ENCODE measurements at regions not wholly inside any gene's neighbourhood (a gene's known extent, or its start where the extent isn't known, plus 50 kb on each side); places are given as distances from the start of the nearest gene placed in this dataset.

DNA sequence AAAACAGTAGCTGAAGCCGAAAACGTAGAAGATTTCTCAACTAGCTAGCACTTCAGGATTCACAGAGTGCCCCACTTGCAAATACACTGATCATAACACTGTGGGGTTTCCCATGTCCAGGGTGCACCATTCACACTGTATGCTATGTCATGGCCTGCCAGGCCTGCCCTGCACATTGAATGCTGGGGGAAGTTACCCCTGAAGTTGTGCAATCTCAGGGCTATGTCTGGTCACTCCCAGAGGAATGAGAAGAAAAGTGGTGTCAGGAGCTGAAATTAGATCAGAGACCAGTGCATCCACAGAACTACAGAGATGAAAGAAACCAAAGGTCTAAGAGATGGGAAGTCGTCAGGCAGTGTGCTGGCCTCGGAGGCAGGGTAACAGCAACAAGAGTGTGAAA lies 196.8 kb downstream of the RAP2A start:
- no peak for DNase-seq (ENCODE audit: low spot score)

DNA sequence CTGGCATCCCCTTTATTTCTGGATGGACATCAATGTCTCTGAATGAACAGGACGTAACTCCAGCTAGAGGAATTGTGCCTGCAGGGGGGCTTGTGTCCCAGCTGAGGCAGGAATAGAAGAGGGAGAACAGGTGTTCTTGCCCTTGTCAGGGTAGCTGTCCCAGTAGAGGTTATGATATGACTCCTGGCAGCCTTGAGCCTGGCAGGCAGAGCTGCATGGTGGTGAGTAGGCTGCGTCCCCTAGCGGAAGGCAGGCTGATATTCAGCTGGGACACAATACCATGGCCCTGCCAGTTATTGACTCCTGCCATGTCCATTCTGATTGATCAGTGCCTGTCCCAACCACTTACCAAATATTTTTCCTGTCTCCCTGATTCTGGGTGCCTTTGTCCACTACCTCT lies 197.2 kb downstream of the RAP2A start:
- no peak for DNase-seq (ENCODE audit: low spot score)

DNA sequence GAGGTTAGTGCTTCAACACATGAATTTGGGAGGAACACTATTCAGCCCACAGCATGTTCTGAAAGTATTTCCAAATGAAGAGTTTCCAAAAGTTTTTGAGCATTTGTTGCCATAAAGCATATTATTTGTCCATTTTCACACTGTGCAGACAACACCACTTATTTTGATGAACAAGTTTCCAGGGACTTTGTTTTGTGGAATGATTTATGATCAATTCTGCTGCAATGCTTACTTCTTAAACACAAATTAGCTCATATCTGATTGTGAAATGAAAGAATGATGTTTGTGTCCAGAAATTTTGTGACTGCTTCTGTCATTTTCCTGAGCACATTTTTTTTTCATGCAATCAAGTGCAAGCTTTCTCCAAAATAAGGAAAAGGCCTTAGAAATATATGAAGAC lies 205.3 kb downstream of the RAP2A start:
- no peak for DNase-seq (ENCODE audit: low spot score)

DNA sequence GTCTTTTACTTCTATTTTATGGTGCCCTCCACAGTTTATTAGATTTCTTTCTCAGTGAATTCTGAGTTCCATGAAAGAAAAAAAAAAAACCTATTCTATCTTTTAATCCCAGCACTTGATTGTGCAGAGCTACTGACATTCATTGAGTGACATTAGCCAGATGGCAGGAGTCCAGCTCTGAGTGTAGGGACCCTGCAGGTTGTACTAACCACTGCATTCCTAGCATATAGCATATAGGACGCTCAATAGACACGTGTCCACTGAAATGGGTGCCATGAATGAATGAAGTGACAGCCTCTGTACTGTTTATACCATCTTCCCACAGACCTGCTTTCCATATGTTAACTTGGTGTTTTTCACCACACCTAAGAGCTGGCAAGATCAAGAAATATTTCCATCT lies 206.3 kb downstream of the RAP2A start:
- no peak for DNase-seq (ENCODE audit: low spot score)

DNA sequence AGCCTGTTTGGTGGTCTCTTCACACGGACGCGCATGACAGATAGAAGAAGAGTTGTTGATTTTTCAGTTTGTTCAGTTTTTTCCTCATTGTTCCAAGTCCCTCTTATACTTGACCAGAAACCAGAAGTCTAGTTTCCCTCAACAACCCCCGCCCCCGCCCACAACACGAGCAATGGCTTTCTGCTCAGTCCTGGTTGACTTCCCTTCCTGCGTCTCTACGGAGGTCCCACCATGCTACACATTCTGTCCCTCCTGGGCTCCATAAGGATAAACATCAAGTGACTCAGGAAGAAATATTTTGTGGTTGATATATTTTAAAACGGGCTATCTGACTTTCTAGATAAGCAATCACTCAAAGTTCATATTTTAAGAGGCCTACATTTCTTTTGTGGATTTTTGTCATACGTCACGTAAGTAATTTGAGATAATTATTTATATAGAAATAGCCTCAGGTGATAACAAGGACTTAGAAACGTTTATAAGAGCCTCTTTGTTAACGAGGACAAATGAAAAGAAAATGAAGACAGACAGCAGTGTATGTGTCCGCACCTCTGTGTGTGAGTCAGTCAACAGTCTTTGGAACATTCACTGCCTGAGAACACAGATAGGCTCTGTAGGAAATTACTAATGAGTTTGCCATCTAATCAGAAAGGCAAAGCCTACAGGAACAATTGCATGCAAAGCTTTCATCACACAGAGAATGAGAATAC lies 214.4 kb downstream of the RAP2A start:
- no peak for DNase-seq (ENCODE audit: low spot score)

DNA sequence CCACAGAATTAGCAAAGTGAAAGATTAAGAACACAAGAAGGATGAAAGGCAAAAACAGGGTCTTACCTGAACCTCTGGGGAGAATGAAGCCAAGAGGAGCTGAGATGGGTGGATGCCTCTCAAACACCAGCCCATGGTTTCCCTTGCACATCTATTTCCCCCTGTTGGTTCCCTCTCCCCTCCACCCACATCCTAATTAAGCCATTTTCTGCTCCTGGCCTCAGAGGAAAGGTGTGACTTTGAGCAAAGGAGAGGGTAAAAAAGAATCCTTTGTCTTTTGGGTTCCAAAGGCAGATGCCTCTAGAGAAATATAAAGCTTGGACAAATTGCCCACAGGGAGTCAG lies 214.9 kb downstream of the RAP2A start:
- DNase-seq (ENCODE audit: low spot score), result no peak

DNA sequence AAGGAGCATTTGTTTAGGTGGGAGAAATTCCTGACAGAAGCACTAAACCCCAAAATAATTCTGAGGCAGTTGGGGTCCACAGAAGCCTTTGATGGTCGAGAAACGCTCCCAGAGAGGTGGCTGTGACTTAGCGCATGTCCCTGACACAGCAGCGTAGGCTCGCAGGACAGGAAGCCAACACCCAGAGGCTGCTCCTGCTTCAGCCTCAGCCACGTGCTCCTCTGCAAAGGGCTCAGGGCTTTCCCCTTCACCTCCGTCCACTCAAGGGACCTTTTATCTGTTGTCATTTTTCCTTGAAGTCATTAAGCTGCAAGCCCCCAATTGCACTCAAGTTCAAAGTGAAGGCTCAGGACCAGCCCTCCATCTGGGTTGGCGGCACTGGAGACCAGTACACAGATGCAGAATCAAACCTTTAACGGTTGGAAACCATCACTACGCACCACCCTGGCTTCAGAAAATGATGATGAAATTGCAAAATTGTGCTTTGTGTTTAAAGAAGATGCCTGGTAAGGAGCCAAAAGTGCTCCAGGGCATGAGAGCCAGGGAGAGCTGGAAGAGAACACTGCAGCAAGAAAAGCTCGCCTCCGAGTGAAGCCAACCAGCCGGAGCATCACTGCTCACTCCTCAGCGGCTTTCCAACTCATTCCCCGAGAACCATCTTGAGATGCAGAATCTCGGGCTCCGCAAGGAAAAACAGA lies 219.6 kb downstream of the RAP2A start:
- DNase-seq (ENCODE audit: low spot score), result peak; percentile 24

DNA sequence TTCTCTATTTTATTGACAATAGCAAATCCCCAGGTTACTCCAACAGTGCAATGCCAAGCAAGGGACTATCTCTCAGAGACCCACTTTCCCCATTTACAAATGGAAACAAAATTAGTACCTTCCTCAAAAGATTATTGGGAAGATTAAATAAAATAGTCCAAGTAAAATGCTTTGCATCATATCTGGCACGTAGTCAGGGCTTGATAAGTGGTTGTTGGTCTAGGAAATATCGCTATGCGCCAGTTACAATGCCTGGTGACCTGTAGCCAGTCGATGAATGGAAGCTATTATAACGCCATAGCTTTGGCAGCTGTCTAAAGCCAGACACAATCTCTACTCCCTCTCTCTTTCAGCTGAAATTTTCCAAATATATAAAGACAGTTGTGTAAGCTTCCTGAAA lies 220.3 kb downstream of the RAP2A start:
- no peak for DNase-seq (ENCODE audit: low spot score)

DNA sequence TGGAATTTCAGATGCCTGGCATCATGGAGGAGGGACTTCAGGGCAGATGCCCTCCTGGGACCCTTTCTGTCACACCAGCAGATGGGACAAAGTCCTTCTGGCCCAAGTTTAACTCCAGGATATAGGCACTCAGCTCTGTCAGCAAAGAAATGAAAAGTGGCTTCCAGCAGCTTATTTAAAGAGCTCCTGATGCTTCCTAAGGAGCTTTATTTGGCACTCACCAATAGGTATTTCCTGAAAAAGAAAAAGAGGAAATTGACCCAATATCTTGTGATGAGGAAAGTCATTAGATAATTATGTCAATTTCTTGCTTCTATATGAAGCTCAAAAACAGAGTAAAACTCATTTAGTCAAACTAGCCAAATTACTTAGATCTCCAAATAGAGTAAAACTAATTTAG lies 224.6 kb downstream of the RAP2A start:
- no peak for DNase-seq (ENCODE audit: low spot score)

DNA sequence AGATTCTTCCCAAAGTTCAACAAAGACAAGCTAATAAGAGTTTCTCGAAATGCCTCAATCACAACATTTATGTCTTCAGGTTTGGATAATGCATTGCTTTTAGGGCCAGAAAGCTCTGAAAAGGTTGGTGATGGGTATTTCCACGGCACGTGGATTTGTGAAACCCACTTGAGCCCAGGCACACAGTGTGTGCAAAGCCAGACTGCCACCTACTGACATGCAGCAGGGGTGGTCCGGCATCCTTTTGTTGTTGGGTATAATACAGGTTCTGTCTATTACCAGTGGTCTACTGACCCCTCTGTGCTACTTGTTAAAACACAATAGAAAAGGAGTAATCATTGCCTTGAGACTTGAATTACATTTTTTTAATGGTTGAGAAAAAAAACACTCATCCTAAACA lies 225.6 kb downstream of the RAP2A start:
- no peak for DNase-seq (ENCODE audit: low spot score)

DNA sequence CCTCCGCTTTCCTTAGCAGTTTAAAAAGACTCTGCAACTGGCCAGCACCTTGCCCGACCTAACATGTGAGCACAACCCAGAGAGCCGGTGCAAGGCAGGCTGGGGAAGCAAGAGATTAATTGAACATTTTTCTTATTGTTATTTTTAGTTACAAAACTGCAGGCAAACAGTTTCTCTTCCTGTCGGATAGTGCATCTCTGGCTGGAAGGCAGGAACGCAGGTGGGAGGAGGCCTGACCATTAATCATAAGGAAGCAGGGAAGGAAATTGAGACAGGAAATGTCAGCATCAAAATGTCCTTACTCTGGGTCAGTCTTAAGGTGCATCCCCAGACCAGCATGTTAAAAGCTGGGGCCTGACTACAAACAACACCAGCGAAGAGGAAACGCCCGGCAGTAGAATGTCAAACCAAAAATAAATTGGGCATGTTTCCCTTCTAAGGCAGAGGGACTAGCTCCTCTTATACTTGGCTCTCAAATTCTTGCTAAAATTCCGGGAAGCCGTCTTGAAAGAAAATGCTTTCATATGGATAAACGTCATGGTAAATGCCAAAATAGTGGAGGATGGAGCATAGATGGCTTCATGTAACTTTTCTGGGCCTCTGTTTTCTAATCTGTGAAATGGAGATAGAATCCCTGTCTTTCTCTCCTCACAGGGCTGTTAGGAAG lies 226.8 kb downstream of the RAP2A start:
- no peak for DNase-seq (ENCODE audit: low spot score)

DNA sequence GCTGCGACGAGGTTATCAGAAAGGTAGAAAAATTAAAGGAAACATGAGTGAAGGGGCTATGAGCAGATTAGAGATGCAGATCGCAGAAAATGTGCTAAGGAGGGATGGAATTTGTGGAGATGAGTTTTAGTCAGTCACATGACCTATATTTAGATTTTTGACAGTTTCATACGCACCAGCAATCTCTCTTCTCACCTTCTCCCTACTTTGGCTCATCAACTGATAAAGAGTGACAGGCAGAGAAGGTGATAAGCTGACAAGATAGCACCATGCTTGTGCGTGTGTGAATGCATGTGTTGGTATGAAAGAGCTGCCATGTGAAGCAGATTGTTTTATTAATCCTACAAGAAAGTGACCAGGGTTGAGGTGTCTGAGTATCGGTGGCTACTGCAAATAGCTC lies 252.6 kb downstream of the RAP2A start:
- no peak for DNase-seq (ENCODE audit: low spot score)

DNA sequence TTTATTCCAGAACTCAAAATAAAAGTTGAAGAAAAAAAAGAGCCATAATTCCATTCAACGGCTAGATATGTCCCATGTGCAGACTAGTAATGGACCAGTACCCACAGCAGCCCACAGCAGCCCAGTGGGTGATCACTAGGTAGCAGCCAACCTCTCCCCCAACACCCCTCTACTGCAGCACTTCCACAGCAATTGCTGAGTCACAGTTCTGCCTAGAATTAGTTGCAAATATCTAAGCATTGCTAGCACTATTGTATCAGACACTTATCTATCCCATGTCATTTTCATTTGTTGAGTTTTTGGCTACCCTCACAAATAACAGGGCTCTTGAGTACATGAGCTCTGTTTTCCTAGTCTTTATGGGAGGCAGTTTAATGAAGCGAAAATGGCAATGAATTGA lies 258.7 kb downstream of the RAP2A start:
- no peak for DNase-seq (ENCODE audit: low spot score)

DNA sequence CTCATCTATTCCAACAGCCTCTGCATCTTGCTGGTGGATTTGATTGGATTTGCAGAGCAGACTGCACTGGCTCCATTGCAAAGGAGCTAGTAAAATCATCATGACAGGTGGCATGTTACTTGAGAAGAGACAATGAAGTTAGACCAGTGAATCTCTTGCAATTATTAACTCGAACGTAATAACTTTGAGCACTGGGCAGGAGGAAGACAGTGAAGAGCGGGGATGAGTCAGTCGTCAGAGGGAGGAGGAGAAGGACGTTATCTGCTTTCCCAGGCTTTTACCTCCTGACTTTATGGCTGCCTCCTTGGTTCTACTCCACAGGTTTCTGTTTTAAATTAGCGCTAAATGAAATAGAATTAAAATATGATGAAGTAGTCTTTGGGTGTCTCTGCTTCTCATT lies 257.8 kb upstream of the IPO5 start:
- DNase-seq (ENCODE audit: low spot score), result no peak

DNA sequence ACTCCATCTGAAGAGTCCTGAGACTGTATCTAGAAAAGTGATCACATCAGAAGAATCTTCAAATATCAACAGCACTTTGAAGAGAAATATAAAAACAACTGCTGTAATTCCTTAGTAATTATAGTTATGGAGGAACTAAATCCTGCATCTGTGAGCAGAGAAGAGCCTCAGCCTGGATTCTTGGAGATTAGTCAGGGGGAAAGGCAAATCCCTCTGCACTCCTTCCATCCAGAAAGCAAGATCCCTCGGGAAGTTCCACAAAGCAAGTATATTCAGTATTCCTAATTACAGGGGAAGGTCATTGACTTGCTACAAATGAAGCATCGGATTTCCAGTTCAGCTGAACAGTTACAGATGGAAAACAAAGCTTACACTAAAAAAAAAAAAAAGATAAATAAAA lies 256.6 kb upstream of the IPO5 start:
- DNase-seq (ENCODE audit: low spot score), result no peak

DNA sequence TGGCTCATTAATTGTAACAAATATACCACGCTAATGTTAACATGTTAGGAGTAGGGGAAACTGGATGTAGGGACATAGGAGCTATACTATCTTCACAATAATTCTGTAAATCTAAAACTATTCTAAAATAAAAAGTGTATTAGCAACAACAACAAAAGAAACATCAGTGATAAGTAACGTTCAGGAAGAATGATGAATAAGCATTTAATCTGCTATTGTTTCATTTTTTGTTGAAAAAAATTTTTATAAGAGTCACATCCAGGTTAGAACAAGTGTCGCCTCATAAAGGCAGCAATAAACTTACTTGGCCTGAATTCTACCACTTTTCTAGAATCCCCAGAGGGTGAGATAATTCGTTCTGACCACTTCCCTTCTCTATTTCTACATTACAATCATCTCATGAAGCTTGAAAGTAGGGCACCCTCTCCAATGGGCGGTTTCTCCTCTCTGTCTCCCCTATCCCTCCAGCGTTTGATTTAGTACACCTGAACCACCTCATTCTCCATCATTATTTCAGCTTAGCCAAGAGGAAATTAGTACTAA lies 253.1 kb upstream of the IPO5 start:
- DNase-seq (ENCODE audit: low spot score), result no peak

DNA sequence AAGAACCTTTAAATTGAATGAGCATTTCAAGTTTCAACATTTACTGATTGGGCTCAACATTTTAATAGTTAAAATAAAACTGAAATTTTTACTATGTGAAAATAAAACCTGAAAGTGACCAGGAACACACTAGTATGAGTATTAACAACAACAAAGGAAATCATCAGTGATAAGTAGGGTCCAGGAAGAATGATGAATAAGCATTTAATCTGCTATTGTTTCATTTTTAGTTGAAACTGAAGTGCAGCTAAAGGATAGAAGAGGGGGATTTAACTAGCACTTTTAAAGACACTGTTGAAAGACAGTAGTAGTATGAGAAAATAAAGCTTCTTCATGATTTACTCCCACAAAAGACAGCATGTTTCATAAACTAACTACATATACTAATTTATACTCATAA lies 250.9 kb upstream of the IPO5 start:
- DNase-seq (ENCODE audit: low spot score), result no peak

DNA sequence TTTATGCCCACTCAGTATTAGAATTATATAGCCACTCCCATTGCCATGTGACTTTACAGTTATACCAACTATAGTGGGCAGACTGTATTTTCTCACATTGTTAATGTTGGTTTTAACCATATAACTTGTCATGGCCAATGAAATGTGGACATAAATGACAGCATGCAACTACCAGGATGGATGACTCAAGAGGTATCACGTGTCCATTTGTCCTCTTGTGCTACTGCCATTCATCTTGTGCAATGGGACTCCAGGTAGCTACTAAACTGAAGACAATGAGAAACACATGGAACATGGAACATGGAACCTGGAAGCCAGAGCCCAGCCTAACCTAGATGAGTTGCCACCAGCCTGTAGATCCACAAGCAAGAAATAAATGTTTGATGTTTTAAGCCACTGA lies 242.7 kb upstream of the IPO5 start:
- DNase-seq (ENCODE audit: low spot score), result no peak

DNA sequence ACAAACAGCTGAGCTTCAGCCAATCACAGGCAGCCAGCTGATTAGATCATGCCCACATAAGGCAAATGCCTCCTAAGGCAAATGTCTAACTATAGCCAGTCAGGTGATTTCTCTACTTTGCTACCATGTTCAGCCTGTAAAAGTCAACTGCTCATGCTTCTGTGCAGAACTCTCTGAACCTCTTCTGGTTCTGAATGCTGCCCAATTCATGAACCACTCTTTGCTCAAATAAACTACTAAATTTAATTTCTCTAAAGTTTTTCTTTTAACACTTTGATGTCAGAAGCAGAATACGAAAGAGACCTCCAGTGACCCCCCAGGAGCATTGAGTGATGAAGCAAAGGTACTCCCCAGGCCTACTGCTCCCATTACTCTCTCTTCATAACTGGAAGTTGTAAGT lies 240.7 kb upstream of the IPO5 start:
- no peak for DNase-seq (ENCODE audit: low spot score)

DNA sequence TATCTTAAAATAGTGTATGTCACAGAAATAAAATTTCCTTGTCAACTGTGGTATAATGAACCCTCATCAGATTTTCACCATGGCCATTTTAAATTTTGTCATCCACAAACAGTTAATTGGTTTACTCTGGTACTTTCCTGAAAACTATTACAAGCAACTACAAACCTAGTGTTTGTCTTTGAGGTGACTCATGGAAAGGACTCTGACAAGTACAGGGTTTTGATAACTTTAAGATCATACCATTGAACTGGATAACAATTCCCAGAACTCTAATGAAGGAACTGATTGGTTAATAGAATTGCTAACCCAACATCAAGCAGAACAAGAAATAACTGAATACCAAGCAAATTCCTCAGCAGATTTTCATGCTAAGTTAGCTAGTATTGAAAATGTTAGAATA lies 237.7 kb upstream of the IPO5 start:
- DNase-seq (ENCODE audit: low spot score), result no peak

DNA sequence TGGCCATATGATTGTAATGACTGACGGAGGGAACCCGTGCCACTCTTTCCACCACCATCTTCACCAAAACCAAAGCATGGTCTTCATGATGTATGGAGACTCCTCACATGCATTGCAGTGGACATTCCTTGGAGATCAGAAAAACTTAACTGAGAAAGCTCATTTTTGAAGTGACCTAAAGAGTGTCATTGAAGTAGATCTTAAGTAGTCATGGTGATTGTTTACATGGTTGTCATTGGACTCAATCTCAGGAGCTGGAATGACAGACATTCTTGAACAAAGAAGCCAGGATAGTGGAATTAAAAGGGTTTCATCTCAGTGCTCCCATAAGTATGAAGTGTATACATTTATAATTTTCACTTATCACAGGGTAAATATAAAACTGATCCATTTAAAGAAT lies 236.7 kb upstream of the IPO5 start:
- no peak for DNase-seq (ENCODE audit: low spot score)

DNA sequence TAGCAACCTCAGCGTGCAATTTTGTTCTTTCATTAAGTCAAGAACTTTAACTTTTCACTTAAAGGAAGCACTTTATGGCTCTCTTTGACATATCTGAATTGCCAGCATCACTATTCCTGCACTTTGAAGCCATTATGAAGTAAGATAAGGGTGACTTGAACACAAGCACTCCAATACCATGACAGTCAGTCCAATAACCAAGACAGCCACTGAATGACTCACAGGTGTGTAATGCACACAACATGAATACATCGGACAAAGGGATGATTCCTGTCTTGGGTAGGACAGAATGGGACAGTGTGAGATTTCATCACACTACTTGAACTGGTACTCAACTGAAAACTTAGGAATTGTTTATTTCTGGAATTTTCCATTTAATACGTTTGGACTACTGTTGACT lies 233.7 kb upstream of the IPO5 start:
- DNase-seq (ENCODE audit: low spot score), result no peak

DNA sequence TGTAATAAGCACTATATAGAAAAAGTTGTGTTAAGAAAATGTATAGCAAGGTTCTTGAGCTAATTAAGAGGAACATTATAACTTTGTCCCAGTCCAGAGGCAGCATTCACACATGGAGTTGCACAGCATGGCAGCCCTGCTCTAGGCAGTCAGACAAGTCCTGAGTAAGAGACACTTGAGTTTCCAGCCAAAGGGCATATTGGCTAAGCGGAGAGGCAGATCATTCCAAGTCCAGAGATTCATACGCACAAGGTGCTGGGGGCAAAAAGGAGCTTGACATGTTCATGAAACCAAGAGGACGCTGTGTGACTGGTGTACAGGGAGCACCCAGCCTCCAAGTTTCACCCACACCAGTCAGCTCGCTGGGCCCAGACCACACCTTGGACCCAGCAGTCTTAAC lies 232.6 kb upstream of the IPO5 start:
- no peak for DNase-seq (ENCODE audit: low spot score)
